Ovary (tissue), 7 donors: ENCODE measurements at regions not wholly inside any gene's neighbourhood (a gene's known extent, or its start where the extent isn't known, plus 50 kb on each side); places are given as distances from the start of the nearest gene placed in this dataset.

Source experiments
- DNase-seq, 5 donors: peaks; one replicate each; pipeline ENCODE4 v3.0.0-alpha.2; 2019 to 2020
- H3K27ac ChIP-seq, 2 donors: fragments of 200-600 bp; one replicate each; pipeline versions ENCODE4 v1.5.1 to v1.8.0; 2019 to 2022
- H3K27me3 ChIP-seq: fragments of 200-600 bp; one replicate; pipeline ENCODE4 v1.8.0; 2022
- H3K36me3 ChIP-seq: fragments of 200-600 bp; sonication (generic); one replicate; pipeline ENCODE4 v1.5.1; 2019
- H3K4me1 ChIP-seq: one replicate; pipeline ENCODE4 v1.8.1; 2013; ENCODE audit warnings: mild to moderate bottlenecking, moderate library complexity; ENCODE audit not compliant: insufficient read depth
- H3K4me3 ChIP-seq: fragments of 200-600 bp; sonication (generic); one replicate; pipeline ENCODE4 v1.5.1; 2017
- H3K9me3 ChIP-seq, 2 donors: fragments of 200-600 bp in 1 of 2; sonication (generic) in 1 of 2; one replicate each; pipeline versions ENCODE4 v1.5.1 to v1.8.1; 2013 to 2019; ENCODE audit warnings: mild to moderate bottlenecking in 1 of 2, moderate library complexity in 1 of 2
- EP300 ChIP-seq: sonication (generic); formaldehyde crosslinking; IDR thresholded peaks from one replicate; pipeline ENCODE4 v1.6.1; 2017; ENCODE audit warnings: antibody characterized with exemption
- POLR2A ChIP-seq: fragments of 450-650 bp; IDR thresholded peaks from one replicate; pipeline ENCODE4 v1.6.1; 2017; ENCODE audit warnings: antibody characterized with exemption, mild to moderate bottlenecking, moderate library complexity
- WGBS, 3 donors: extraction: QIAGEN DNeasy Blood & Tissue Kit in 1 of 3; methylation state at CpG; one replicate each; pipeline versions ENCODE4 v1.1.5 to v1.1.7; 2013 to 2017; 5-methylcytosine and 5-hydroxymethylcytosine counted together
- intact Hi-C, 4 donors: fragments of 100-400 bp; cut with DNase I; formaldehyde crosslinking; loops; one replicate each; pipeline versions ENCODE4 v1.11.0 to v1.15.1; 2022 to 2023
- TF ChIP-seq, protein P1 (sequence below), 3 donors: fragments of 450-650 bp in 2 of 3; fragments of 200-600 bp in 1 of 3; IDR thresholded peaks; one replicate each; pipeline versions ENCODE4 v1.5.1 to v1.8.0; 2016 to 2022; ENCODE audit warnings: antibody characterized with exemption in 3 of 3, mild to moderate bottlenecking in 1 of 3
- donor health status: DM: no; HTN: no; CAD: no; lungs with moderate emphysema.
- donor health status: DM: no; HTN: no; CAD: no.
- donor health status: Bipolar disorder and iron deficiency.
- donor health status: DM: no; HTN: no; CAD: no.
- donor health status: DM: yes; HTN: yes; CAD: no.

- no peak for TF ChIP-seq POLR2A
- TF ChIP-seq EP300, result no peak
- TF ChIP-seq, protein P1, sequence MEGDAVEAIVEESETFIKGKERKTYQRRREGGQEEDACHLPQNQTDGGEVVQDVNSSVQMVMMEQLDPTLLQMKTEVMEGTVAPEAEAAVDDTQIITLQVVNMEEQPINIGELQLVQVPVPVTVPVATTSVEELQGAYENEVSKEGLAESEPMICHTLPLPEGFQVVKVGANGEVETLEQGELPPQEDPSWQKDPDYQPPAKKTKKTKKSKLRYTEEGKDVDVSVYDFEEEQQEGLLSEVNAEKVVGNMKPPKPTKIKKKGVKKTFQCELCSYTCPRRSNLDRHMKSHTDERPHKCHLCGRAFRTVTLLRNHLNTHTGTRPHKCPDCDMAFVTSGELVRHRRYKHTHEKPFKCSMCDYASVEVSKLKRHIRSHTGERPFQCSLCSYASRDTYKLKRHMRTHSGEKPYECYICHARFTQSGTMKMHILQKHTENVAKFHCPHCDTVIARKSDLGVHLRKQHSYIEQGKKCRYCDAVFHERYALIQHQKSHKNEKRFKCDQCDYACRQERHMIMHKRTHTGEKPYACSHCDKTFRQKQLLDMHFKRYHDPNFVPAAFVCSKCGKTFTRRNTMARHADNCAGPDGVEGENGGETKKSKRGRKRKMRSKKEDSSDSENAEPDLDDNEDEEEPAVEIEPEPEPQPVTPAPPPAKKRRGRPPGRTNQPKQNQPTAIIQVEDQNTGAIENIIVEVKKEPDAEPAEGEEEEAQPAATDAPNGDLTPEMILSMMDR (IDR thresholded peaks at IDR 0.05), result no peak
- no peak for DNase-seq
These were observed 74.4 kb upstream of the TCF7L2 start for GRCh38 chr10:112875476-112876267.

DNA sequence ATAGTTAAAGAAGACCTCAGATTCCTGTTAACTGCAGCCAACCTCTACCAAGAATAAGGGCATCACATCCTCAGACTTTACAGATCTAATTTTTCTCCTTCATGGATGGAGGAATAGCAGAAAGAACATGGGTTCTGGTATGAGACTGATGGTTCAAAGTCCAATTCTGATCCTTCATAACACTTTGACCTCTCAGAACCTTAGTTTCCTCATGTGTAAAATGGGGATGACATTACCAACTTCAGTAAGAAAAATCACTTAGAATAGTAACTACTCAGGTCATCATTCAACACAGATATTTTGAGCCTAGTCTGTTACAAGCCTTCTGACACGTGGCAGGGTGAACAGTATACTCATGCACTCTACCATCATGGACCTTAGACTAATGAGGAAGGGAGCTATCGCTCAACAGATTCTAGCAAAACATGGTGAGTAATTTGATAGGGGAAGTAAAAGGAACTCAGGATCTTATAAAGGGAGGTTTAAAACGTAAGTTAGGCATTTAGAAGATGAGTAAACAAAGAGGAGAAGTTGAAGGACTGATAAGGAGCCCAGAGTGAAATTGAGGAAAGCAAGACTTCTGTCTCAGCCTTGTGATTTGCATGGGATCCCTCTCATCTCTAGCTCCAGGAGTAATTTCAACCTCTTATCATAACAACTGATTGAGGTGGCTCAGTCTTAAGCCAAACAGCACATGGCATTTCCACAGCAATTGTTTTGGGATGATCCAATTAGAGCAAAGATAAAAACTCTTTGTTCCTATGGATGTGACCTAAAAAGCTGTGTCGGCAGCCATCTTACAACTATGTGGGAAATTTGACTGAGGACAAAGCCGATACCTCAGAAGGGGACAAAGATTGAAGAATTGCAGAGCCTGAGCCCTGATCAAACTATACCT, 69.2 kb upstream of the TCF7L2 start:
- intact Hi-C loops, result no loop called here
- WGBS, 3 donors, result 79 to 85% (median 84%) methylated on average over 5 of the region's 5 CpGs
- Histone ChIP-seq H3K27ac (no peak overlapping the region), H3K4me3 (no peak overlapping the region), H3K27me3 (no peaks in the 10 kb centered on the region), H3K4me1 (peaks cover 1% of the 10 kb centered on the region), H3K36me3 (no peaks in the 10 kb centered on the region), H3K9me3 (no peaks in the 10 kb centered on the region)
- no peak for DNase-seq
- TF ChIP-seq EP300 (no peak), POLR2A (no peak)
- TF ChIP-seq, protein P1 (IDR thresholded peaks at IDR 0.05), result no peak

More at GRCh38 chr10:112875476-112876267, 74.4 kb upstream of the TCF7L2 start:
- H3K4me3 ChIP-seq, result no peak overlapping the region
- no peaks in the 10 kb centered on the region for H3K36me3 ChIP-seq
- H3K27ac ChIP-seq, result no peak overlapping the region
- no peaks in the 10 kb centered on the region for H3K27me3 ChIP-seq
- 44 to 49% (median 46%) methylated on average over 5 of the region's 5 CpGs for WGBS, 3 donors
- peaks cover 1% of the 10 kb centered on the region for H3K4me1 ChIP-seq
- intact Hi-C loops, result no loop called here
- peaks cover 0 to 5% of the 10 kb centered on the region in 2 donors for H3K9me3 ChIP-seq

DNA sequence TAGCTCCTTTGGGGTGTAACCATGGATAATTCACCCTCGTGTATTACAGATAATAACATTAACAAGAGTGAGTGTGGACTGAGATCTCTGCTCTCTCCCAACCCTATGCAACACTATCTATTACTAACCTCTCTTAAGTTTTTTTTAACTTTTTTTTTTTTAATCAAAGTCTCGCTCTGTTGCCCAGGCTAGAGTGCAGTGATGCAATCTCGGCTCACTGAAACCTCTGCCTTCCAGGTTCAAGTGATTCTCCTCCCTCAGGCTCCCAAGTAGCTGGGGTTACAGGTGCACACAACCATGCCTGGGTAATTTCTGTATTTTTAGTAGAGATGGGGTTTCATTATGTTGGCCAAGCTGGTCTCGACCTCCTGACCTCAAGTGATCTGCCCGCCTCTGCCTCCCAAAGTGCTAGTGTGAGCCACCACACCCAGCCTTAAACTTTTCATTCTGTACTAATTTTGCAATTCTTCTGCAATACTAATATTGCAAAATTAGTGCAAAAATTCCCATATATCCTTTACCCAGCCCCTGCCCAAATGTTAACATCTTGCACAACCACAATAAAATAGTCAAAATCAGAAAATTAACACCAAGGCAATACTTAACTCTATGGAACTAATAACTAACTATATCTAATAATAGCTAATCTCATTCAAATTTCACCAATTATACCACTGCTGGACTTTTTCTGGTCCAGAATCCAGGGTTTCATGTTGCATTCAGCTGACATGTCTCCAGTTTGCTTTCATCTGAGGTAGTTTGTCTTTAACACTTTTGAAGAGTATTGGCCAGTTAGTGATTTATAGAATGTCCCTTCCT, 66.5 kb upstream of the TCF7L2 start:
- TF ChIP-seq, protein P1 (IDR thresholded peaks at IDR 0.05), result no peak
- TF ChIP-seq POLR2A (no peak), EP300 (no peak)
- Histone ChIP-seq H3K4me3 (no peak overlapping the region), H3K36me3 (no peaks in the 10 kb centered on the region), H3K27me3 (no peaks in the 10 kb centered on the region), H3K27ac (no peak overlapping the region), H3K9me3 (no peaks in the 10 kb centered on the region), H3K4me1 (no peaks in the 10 kb centered on the region)
- no peak for DNase-seq
- WGBS, 3 donors, result 89 to 93% (median 92%) methylated on average over 5 of the region's 5 CpGs
- intact Hi-C loops, result no loop called here

DNA sequence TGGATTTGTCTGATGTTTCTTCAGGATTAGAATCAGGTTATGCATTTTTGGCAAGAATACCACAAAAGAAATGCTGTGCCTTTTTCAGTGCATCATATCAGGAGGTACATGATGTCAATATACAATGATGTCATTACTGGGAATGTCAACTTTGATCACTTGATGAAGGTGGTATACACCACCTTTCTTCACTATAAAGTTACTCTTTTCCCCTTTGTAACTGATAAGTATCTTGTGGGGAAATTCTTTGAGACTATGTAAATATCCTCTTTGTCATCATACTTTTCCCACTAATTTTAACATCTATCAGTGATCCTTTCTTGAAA, 65.9 kb upstream of the TCF7L2 start:
- H3K9me3 ChIP-seq, result no peaks in the 10 kb centered on the region
- no peaks in the 10 kb centered on the region for H3K4me1 ChIP-seq
- intact Hi-C loops, result no loop called here
- no peak for DNase-seq
- H3K36me3 ChIP-seq, result no peaks in the 10 kb centered on the region
- TF ChIP-seq, protein P1 (IDR thresholded peaks at IDR 0.05), result no peak
- no peak for TF ChIP-seq POLR2A
- TF ChIP-seq EP300, result no peak
- no peak overlapping the region for H3K27ac ChIP-seq
- H3K4me3 ChIP-seq, result no peak overlapping the region
- H3K27me3 ChIP-seq, result no peaks in the 10 kb centered on the region
